Nephron progenitor cell (in vitro differentiated cells): ENCODE measurements at regions not wholly inside any gene's neighbourhood (a gene's known extent, or its start where the extent isn't known, plus 50 kb on each side); places are given as distances from the start of the nearest gene placed in this dataset.
"Not testable (repeated sequence)": the region's sequence is repeated elsewhere in the genome, so short reads cannot be mapped to it uniquely, and the experiment has no call there.

Experiments used
- DNase-seq: peaks from one replicate; pipeline ENCODE4 v3.0.0; 2021
- H3K27ac Mint-ChIP-seq: 2 replicates; pipeline ENCODE4 v1.8.0; 2021; ENCODE audit warnings: mild to moderate bottlenecking, moderate library complexity, mixed read lengths
- H3K27me3 Mint-ChIP-seq: 2 replicates; pipeline ENCODE4 v1.8.0; 2021; ENCODE audit warnings: mild to moderate bottlenecking, low read depth, mixed read lengths; ENCODE audit not compliant: poor library complexity
- H3K36me3 Mint-ChIP-seq: 2 replicates; pipeline ENCODE4 v1.8.0; 2021; ENCODE audit warnings: low read depth, mixed read lengths
- H3K4me1 Mint-ChIP-seq: 2 replicates; pipeline ENCODE4 v1.8.0; 2021; ENCODE audit warnings: mixed read lengths
- H3K4me3 Mint-ChIP-seq: 2 replicates; pipeline ENCODE4 v1.8.0; 2021; ENCODE audit warnings: mild to moderate bottlenecking, moderate library complexity, mixed read lengths
- H3K9me3 Mint-ChIP-seq: 2 replicates; pipeline ENCODE4 v1.8.0; 2021; ENCODE audit warnings: mild to moderate bottlenecking, moderate library complexity, mixed read lengths
- CTCF ChIP-seq: fragments of 200-600 bp; sonication (generic); IDR thresholded peaks from 2 replicates; pipeline ENCODE4 v1.5.0; 2021; ENCODE audit warnings: antibody characterized with exemption

GRCh38 chr17:20771104-20771503 lies 191.6 kb downstream of the CDRT15L2 start:
- H3K4me3 Mint-ChIP-seq = no peak overlapping the region
- no peaks in the 10 kb centered on the region for H3K9me3 Mint-ChIP-seq
- no peak for TF ChIP-seq CTCF
- H3K27me3 Mint-ChIP-seq = peaks cover 4% of the 10 kb centered on the region
- H3K27ac Mint-ChIP-seq = no peak overlapping the region
- H3K4me1 Mint-ChIP-seq = peaks cover 8% of the 10 kb centered on the region
- DNase-seq = no peak
- no peaks in the 10 kb centered on the region for H3K36me3 Mint-ChIP-seq

GRCh38 chr17:20774472-20775135 lies 195.1 kb downstream of the CDRT15L2 start:
- no peak for DNase-seq
- TF ChIP-seq CTCF = no peak
- H3K27ac Mint-ChIP-seq = no peak overlapping the region
- peaks cover 4% of the 10 kb centered on the region for H3K27me3 Mint-ChIP-seq
- no peaks in the 10 kb centered on the region for H3K36me3 Mint-ChIP-seq
- H3K4me3 Mint-ChIP-seq = no peak overlapping the region
- H3K9me3 Mint-ChIP-seq = peaks cover 5% of the 10 kb centered on the region
- peaks cover 8% of the 10 kb centered on the region for H3K4me1 Mint-ChIP-seq

- Mint-ChIP-seq H3K4me3 (no peak overlapping the region), H3K4me1 (peaks cover 8% of the 10 kb centered on the region)
- no peak for DNase-seq
Observed at GRCh38 chr17:20775331-20775730, 195.8 kb downstream of the CDRT15L2 start.

GRCh38 chr17:20779521-20779920 lies 200.0 kb downstream of the CDRT15L2 start:
- Mint-ChIP-seq H3K27ac (no peak overlapping the region), H3K9me3 (peaks cover 5% of the 10 kb centered on the region), H3K36me3 (no peaks in the 10 kb centered on the region), H3K27me3 (peaks cover 4% of the 10 kb centered on the region), H3K4me1 (peaks cover 5% of the 10 kb centered on the region), H3K4me3 (no peak overlapping the region)
- TF ChIP-seq CTCF = no peak
- no peak for DNase-seq

More at GRCh38 chr17:20775331-20775730, 195.8 kb downstream of the CDRT15L2 start:
- H3K36me3 Mint-ChIP-seq = no peaks in the 10 kb centered on the region
- peaks cover 5% of the 10 kb centered on the region for H3K9me3 Mint-ChIP-seq
- TF ChIP-seq CTCF = no peak
- H3K27ac Mint-ChIP-seq = no peak overlapping the region
- peaks cover 4% of the 10 kb centered on the region for H3K27me3 Mint-ChIP-seq

- TF ChIP-seq CTCF = no peak
- H3K27ac Mint-ChIP-seq = no peak overlapping the region
- no peaks in the 10 kb centered on the region for H3K4me1 Mint-ChIP-seq
Observed at GRCh38 chr17:20781260-20781659, 201.7 kb downstream of the CDRT15L2 start.

GRCh38 chr17:20781869-20782268 lies 202.3 kb downstream of the CDRT15L2 start:
- H3K27ac Mint-ChIP-seq, H3K36me3 Mint-ChIP-seq, H3K4me1 Mint-ChIP-seq, H3K9me3 Mint-ChIP-seq, H3K27me3 Mint-ChIP-seq, H3K4me3 Mint-ChIP-seq, DNase-seq: not testable (repeated sequence)

More at GRCh38 chr17:20781260-20781659, 201.7 kb downstream of the CDRT15L2 start:
- Mint-ChIP-seq H3K4me3 (no peak overlapping the region), H3K9me3 (peaks cover 5% of the 10 kb centered on the region), H3K36me3 (no peaks in the 10 kb centered on the region), H3K27me3 (no peaks in the 10 kb centered on the region)
- no peak for DNase-seq
